Right renal cortex interstitium (tissue), 3 donors: ENCODE measurements at regions not wholly inside any gene's neighbourhood (a gene's known extent, or its start where the extent isn't known, plus 50 kb on each side); places are given as distances from the start of the nearest gene placed in this dataset.

ENCODE experiments used
- DNase-seq, 3 donors: peaks; one replicate each; pipeline ENCODE4 v3.0.0-alpha.2; 2013; ENCODE audit warnings: low read depth in 3 of 3, low spot score in 2 of 3

- DNase-seq: no peak
These were observed 93.2 kb upstream of the CPEB4 start for GRCh38 chr5:173794901-173795416.

- DNase-seq: no peak
These were observed 92.5 kb upstream of the CPEB4 start for GRCh38 chr5:173795601-173796000.

- DNase-seq: no peak
These were observed 91.2 kb upstream of the CPEB4 start for GRCh38 chr5:173796721-173797495.

- DNase-seq: no peak
These were observed 89.9 kb upstream of the CPEB4 start for GRCh38 chr5:173798127-173798810.

- no peak for DNase-seq
These were observed 87.8 kb upstream of the CPEB4 start for GRCh38 chr5:173800340-173800739.

DNA sequence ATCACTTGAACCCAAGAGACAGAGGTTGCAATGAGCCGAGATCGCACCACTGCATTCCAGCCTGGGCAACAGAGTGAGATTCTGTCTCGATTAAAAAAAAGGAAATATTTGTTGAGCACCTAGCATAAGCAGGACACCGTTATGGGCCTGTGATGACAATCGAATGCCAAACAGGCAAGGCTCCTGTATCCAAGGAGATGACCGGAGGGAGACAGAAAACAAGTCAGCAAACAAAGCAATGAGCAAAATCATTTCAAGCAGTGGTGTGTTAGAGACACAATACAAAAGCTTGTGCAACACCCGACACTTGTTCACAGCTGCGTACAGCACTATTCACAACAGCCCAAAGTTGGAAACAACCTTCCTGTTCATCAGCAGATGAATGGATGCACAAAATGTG, 87.1 kb upstream of the CPEB4 start:
- DNase-seq: no peak

GRCh38 chr5:173802670-173803165, 85.4 kb upstream of the CPEB4 start:
- no peak for DNase-seq

DNA sequence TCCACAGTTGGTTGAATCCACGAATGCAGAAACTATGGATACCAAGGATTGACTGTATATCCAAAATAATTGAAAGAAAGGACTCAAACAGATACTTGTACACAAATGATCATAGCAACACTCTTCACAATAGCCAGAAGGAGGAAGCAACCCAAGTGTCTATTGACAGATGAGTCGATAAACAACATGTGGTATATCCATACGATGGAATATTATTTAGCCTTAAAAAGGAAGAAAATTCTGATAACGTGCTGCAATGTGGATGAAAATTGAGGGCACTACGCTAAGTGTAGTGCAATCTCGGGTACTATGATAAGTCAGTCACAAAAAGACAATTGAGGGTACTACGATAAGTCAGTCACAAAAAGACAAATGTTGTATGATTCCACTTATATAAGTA, 83.6 kb upstream of the CPEB4 start:
- DNase-seq: no peak

- no peak for DNase-seq
These were observed 81.7 kb upstream of the CPEB4 start for GRCh38 chr5:173806270-173807035.

- DNase-seq: no peak
These were observed 80.9 kb upstream of the CPEB4 start for GRCh38 chr5:173807181-173807655.

- no peak for DNase-seq
These were observed 79.9 kb upstream of the CPEB4 start for GRCh38 chr5:173808079-173808808.

- DNase-seq: no peak
These were observed 79.1 kb upstream of the CPEB4 start for GRCh38 chr5:173809014-173809413.

DNA sequence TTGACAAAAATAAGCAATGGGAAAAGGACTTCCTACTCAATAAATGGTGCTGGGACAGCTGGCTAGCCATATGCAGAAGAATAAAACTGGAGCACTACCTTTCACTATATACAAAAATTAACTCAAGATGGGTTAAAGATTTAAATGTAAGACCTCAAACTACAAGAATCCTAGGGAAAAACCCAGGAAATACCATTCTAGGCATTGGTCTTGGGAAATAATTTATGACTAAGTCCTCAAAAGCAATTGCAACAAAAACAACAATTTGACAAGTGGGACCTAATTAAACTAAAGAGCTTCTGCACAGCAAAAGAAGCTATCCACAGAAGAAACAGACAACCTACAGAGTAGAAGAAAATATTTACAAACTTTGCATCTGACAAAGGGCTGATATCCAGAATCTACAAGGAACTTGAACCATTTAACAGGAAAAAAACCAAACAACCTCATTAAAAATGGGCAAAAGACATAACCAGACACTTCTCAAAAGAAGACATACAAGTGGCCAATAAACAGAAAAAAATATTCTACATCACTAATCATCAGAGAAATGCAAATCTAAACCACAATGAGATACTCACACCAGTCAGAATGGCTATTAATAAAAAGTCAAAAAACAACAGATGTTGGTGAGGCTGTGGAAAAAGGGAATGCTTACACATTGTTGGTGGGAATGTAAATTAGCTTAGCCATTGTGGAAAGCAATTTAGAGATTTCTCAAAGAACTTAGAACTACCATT, 75.2 kb upstream of the CPEB4 start:
- no peak for DNase-seq

GRCh38 chr5:173814053-173814452, 74.1 kb upstream of the CPEB4 start:
- no peak for DNase-seq

DNA sequence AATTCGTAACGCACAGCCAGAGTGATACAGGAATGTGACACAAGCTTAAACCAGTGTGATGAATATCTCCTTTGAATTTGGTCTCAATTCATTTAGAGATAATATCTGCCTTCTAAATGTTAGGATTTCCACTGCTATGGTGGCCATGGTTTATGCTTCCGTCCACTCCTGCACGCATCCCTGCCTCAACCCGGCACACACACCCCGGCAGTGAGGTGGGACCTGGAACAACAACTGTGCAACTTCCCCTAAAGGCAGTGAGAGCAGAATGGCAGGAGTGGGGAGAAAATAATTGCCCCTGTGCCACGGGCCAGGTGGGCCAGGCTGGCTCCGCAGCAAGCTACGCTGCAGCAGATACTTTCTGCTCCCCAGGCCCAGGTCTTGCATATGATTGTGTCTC, 72.6 kb upstream of the CPEB4 start:
- DNase-seq: no peak

GRCh38 chr5:173816728-173817127, 71.4 kb upstream of the CPEB4 start:
- DNase-seq: no peak

DNA sequence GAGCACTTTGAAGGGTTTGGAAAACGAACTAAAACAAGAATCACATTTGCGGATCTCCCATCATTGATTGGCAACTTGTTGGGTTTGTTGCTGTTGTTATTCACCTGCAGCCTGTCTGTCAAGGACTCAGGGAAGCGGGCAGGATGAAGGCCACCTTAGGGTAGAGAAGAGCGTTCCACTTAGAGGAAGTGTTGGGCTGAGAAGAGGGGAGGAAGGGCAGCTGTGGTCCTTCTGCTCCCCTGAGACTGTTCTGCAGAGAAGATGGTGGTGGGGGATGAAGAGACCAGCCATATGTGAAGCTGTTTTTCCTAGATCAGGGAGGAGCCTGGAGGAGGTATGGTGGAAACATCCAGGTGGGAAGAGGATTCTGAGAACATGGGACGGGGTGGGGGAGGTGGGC, 70.6 kb upstream of the CPEB4 start:
- DNase-seq: no peak

DNA sequence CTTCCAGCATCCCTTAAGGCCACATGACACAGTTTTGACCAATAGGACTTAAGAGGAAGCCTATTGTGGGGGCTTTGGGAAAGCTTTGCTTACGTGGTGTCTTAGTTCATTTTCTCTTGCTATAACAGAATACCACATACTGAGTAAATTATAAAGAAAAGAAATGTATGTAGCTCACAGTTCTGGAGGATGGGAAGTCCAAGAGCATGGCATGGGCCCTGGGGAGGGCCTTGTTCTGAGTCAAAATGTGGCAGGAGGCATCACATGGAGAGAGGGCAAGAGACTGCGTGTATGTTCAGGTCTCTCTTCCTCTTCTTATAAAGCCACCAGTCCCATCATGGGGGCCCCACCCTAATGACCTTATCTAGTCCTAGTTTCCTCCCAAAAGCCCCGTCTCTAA, 68.6 kb upstream of the CPEB4 start:
- DNase-seq: no peak

- DNase-seq: no peak
These were observed 64.9 kb upstream of the CPEB4 start for GRCh38 chr5:173823274-173823644.
